ENCODE measurements at regions not wholly inside any gene's neighbourhood (a gene's known extent, or its start where the extent isn't known, plus 50 kb on each side); places are given as distances from the start of the nearest gene placed in this dataset.

DNA sequence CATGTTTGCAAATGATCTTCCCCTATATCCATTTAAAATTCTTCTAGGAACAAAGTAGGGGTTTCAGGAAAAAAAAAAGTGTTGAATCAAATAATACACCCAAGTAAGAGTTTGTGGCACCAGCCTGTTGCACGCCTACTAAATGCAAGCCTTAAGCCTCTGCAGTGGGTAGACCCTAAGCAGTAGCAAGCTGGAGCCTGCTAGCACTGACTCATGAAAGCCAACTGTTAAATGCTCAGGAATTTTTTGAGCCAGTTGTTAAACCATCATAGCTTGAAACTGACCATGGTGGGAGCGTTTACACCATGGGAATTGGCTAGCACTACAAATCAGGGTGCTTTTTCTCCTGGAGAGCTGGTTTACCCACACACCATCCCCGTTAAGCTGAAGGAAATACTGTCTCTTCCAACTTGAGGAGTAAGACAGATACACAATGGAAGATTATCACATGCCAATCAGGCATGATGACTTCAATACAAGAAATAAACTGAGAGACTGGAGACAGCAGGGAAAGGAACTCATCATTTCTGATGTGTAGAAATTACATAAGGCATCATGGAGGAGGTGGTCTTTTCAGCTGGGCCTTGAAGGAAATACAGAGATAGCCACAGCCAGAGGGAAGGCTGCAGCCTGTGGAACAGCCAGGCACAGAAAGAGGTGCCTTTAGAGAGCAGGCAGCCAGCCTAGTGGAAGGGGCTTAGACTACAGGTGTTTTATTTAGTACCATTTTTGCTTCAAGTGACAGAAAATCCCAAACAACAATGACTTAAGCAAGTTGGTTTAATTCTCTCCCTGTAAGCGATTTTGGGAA, 110.8 kb downstream of the SNX5 start:
- no peak overlapping the region for H3K4me3 ChIP-seq (ENCODE audit: low read depth, low read length)
- TF ChIP-seq, protein P1, sequence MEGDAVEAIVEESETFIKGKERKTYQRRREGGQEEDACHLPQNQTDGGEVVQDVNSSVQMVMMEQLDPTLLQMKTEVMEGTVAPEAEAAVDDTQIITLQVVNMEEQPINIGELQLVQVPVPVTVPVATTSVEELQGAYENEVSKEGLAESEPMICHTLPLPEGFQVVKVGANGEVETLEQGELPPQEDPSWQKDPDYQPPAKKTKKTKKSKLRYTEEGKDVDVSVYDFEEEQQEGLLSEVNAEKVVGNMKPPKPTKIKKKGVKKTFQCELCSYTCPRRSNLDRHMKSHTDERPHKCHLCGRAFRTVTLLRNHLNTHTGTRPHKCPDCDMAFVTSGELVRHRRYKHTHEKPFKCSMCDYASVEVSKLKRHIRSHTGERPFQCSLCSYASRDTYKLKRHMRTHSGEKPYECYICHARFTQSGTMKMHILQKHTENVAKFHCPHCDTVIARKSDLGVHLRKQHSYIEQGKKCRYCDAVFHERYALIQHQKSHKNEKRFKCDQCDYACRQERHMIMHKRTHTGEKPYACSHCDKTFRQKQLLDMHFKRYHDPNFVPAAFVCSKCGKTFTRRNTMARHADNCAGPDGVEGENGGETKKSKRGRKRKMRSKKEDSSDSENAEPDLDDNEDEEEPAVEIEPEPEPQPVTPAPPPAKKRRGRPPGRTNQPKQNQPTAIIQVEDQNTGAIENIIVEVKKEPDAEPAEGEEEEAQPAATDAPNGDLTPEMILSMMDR (IDR thresholded peaks at IDR 0.05; ENCODE audit: low read depth, low read length): no peak
- in situ Hi-C loops (cut with HindIII; ENCODE audit: low sequenced_read_pairs): no loop called here
- no peak for DNase-seq (ENCODE audit: low read depth, low spot score)

DNA sequence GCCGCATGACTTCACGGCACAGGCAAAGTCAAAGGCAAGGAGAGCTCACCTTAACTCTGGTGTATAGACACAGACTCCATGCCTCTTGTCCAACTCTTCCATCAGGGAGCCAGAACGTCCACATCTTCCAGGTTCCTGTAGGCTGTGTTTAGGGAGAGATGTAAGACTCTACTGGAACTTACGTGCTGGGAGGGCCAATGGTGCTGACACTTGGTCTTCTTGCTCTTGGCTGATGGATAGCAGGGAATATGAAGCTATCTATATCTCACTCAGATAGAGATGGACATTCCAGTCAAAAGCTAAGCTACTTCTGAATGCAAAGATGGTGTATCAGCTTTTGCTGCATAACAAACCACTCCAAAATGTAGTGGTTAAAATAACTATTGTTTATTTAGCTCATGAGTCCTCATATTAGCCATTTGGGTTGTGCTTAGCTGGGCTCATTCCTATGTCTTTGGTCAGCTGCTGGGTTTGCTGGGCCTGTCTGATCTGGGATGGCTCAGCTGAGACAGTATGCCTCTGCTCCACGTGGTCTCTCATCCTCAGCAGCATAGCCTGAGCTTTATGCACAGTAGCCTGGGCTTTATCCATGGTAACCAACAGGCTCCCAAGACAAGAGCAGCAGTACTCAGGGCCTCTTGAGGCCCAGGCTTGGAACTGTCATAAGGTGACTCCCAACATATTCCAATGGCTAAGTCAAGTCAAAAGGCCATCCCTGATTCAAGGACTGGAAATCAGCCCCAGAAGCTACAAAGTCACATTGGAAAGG, 111.6 kb downstream of the SNX5 start:
- H3K4me3 ChIP-seq (ENCODE audit: low read depth, low read length): no peak overlapping the region
- in situ Hi-C loops (cut with HindIII; ENCODE audit: low sequenced_read_pairs): no loop called here

DNA sequence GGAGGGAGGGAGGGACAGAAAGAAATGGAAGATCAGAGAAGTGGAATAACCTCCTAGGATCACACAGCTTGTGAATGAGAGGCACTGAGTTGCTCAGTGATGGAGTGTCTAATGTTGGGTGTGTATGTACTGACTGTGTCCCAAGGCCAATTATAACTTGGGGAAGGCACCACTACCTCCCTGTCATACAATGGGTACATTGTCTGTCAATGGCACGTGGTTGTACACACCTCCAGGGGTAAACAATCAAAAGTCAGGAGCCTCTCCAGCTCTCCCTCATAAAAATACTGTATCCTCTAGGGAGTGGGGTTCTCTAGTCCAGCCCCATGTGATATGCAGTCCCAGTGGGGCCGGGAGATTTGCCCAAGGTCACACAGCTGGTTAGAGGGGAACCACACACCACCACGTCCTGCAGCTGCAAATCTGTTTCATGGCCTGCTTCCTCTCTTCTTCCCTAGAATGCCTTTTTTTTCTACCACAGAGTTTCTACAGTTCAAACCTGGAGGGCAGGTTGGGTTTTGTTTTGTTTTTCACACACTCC, 112.5 kb downstream of the SNX5 start:
- H3K4me3 ChIP-seq (ENCODE audit: low read depth, low read length): no peak overlapping the region
- DNase-seq (ENCODE audit: low read depth, low spot score): no peak
- in situ Hi-C loops (cut with HindIII; ENCODE audit: low sequenced_read_pairs): no loop called here
- TF ChIP-seq, protein P1 (IDR thresholded peaks at IDR 0.05; ENCODE audit: low read depth, low read length): no peak

More for the DNA sequence above, 111.6 kb downstream of the SNX5 start:
- TF ChIP-seq, protein P1 (IDR thresholded peaks at IDR 0.05; ENCODE audit: low read depth, low read length): no peak
- DNase-seq (ENCODE audit: low read depth, low spot score): no peak

DNA sequence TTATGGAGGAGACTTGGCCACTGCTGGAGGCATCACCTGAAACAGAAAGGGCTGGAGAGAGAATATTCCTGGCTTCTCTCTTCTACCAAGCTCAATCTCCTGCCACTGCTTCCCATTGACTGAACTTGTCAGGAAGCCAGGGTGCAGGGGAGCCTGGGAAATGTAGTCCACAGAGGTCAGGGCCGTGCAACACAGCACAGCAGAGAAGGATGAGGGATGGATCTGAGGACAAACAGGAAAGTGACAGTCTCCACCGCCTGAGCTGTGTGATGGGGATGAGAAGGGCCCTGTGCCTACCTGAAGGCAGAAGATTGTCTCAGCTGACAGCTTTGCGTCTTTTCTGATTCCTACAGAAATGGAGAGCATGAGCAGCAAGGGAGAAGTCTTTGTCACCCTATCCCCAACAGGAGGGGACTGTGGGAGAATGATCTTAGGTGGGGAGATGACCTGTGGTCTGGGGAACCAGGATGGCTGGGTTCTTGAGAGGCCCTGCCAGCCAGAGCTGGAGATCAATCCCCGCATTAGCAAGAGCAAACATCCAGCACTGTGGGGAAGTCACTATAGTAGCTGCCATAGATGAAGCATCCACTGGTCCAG, 114.2 kb downstream of the SNX5 start:
- peak; percentile 45 for DNase-seq (ENCODE audit: low read depth, low spot score)
- in situ Hi-C loops (cut with HindIII; ENCODE audit: low sequenced_read_pairs): no loop called here
- no peak overlapping the region for H3K4me3 ChIP-seq (ENCODE audit: low read depth, low read length)
- TF ChIP-seq, protein P1 (IDR thresholded peaks at IDR 0.05; ENCODE audit: low read depth, low read length): no peak

DNA sequence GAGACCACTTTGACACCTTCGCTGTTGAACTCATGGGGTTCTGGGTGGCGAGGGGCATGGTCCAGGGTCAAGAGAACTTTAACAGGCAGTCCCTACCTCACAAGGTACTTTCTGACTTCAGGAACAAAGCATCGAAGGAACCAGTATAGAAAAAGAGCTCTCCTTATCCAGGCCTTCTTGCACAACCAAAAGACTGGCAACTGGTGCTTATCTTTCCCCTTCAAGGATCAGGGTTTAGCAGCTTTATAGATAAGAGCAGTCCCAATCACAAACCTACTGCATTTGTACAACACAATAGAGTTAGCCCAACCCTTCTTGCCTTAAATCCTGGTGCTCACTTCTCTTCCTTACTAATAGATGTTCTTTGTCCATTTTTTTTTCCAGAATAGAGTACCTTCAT, 116.3 kb downstream of the SNX5 start:
- in situ Hi-C loops (cut with HindIII; ENCODE audit: low sequenced_read_pairs): no loop called here
- H3K4me3 ChIP-seq (ENCODE audit: low read depth, low read length): no peak overlapping the region
- TF ChIP-seq, protein P1 (IDR thresholded peaks at IDR 0.05; ENCODE audit: low read depth, low read length): no peak

DNA sequence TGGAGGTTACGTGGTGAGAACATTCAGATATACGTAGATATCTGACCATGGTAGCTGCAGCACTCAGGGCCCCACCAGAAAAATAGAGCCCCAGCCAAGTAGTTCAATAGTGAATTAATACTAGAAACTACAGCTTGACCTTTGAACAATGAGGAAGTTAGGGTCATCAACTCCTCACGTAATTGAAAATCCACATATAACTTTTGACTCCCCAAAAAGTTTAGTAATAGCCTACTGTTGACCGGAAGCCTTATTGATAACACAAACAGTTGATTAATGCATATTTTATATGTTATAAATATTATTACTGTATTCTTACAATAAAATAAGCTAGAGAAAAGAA, 117.9 kb downstream of the SNX5 start:
- DNase-seq (ENCODE audit: low read depth, low spot score): no peak
- in situ Hi-C loops (cut with HindIII; ENCODE audit: low sequenced_read_pairs): no loop called here
- TF ChIP-seq, protein P1 (IDR thresholded peaks at IDR 0.05; ENCODE audit: low read depth, low read length): no peak
- H3K4me3 ChIP-seq (ENCODE audit: low read depth, low read length): no peak overlapping the region

More for the DNA sequence above, 116.3 kb downstream of the SNX5 start:
- no peak for DNase-seq (ENCODE audit: low read depth, low spot score)
